ENCODE measurements at regions not wholly inside any gene's neighbourhood (a gene's known extent, or its start where the extent isn't known, plus 50 kb on each side); places are given as distances from the start of the nearest gene placed in this dataset.

DNA sequence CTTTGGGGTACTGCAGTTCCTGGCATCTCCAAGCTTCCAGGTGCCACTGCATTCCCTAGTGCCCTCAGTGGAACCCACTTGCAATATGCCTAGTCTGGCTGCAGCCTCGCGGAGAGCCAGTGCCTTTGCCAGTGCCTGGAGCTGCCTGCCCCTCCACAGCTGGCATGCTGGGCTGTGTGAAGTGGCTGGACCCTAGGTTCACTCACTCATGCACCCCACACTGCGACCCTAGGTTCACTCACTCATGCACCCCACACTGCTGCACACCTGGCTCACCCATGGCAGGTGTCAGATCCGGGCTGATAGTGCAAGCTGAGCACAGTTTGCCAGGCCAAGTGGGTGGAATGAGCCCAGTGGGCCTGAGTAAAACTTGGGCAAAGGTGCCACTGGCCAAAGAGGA, 253.0 kb upstream of the NDST4 start:
- no peak overlapping the region for H3K27ac ChIP-seq (ENCODE audit: low read length)
- H3K4me1 ChIP-seq (ENCODE audit: control insufficient read depth in 1 of 2, insufficient read depth in 2 of 2, low read length in 2 of 2), result no peaks in the 10 kb centered on the region
- H3K9me3 ChIP-seq (ENCODE audit: control insufficient read depth in 1 of 2, low read length in 2 of 2), result no peaks in the 10 kb centered on the region
- H3K36me3 ChIP-seq (ENCODE audit: control insufficient read depth in 1 of 2, insufficient read depth in 2 of 2, low read length in 2 of 2), result no peaks in the 10 kb centered on the region
- no peak overlapping the region for H3K4me3 ChIP-seq (ENCODE audit: low read depth in 1 of 2, low read length in 2 of 2)
- no peaks in the 10 kb centered on the region for H3K27me3 ChIP-seq (ENCODE audit: low read depth, low read length)

DNA sequence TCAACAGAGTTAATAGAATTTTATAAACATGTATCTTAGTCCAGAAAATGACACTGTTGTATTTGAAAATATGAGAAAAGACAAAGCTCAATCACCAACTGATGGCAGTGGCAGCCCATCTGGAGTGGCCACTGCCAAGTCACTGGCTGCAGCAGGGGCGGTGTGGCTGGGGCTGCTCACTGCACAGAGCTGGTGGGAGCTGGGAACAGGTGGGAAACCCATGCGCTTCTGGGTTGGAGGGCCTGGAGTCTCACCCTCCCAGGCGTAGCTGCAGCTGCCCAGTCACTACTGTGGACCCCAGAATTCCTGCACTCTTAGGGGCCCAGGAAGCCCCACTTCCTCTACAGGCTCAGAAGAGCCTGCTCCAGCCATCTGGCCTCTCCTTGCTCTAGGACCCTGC, 251.8 kb upstream of the NDST4 start:
- Histone ChIP-seq H3K27ac (ENCODE audit: low read length) (no peak overlapping the region), H3K27me3 (ENCODE audit: low read depth, low read length) (no peaks in the 10 kb centered on the region), H3K9me3 (ENCODE audit: control insufficient read depth in 1 of 2, low read length in 2 of 2) (no peaks in the 10 kb centered on the region), H3K4me1 (ENCODE audit: control insufficient read depth in 1 of 2, insufficient read depth in 2 of 2, low read length in 2 of 2) (no peaks in the 10 kb centered on the region), H3K36me3 (ENCODE audit: control insufficient read depth in 1 of 2, insufficient read depth in 2 of 2, low read length in 2 of 2) (no peaks in the 10 kb centered on the region), H3K4me3 (ENCODE audit: low read depth in 1 of 2, low read length in 2 of 2) (no peak overlapping the region)

- Histone ChIP-seq H3K9me3 (ENCODE audit: control insufficient read depth in 1 of 2, low read length in 2 of 2) (no peaks in the 10 kb centered on the region), H3K4me3 (ENCODE audit: low read depth in 1 of 2, low read length in 2 of 2) (no peak overlapping the region), H3K27ac (ENCODE audit: low read length) (no peak overlapping the region), H3K27me3 (ENCODE audit: low read depth, low read length) (no peaks in the 10 kb centered on the region), H3K36me3 (ENCODE audit: control insufficient read depth in 1 of 2, insufficient read depth in 2 of 2, low read length in 2 of 2) (no peaks in the 10 kb centered on the region), H3K4me1 (ENCODE audit: control insufficient read depth in 1 of 2, insufficient read depth in 2 of 2, low read length in 2 of 2) (no peaks in the 10 kb centered on the region)
These were observed 248.4 kb upstream of the NDST4 start for GRCh38 chr4:115361781-115362180.

- Histone ChIP-seq H3K36me3 (ENCODE audit: control insufficient read depth in 1 of 2, insufficient read depth in 2 of 2, low read length in 2 of 2) (no peaks in the 10 kb centered on the region), H3K9me3 (ENCODE audit: control insufficient read depth in 1 of 2, low read length in 2 of 2) (no peaks in the 10 kb centered on the region), H3K4me1 (ENCODE audit: control insufficient read depth in 1 of 2, insufficient read depth in 2 of 2, low read length in 2 of 2) (no peaks in the 10 kb centered on the region), H3K4me3 (ENCODE audit: low read depth in 1 of 2, low read length in 2 of 2) (no peak overlapping the region), H3K27ac (ENCODE audit: low read length) (no peak overlapping the region), H3K27me3 (ENCODE audit: low read depth, low read length) (no peaks in the 10 kb centered on the region)
These were observed 247.0 kb upstream of the NDST4 start for GRCh38 chr4:115360431-115360830.

GRCh38 chr4:115357776-115358175, 244.4 kb upstream of the NDST4 start:
- H3K36me3 ChIP-seq (ENCODE audit: control insufficient read depth in 1 of 2, insufficient read depth in 2 of 2, low read length in 2 of 2), result no peaks in the 10 kb centered on the region
- H3K27me3 ChIP-seq (ENCODE audit: low read depth, low read length), result no peaks in the 10 kb centered on the region
- H3K27ac ChIP-seq (ENCODE audit: low read length), result no peak overlapping the region
- H3K4me3 ChIP-seq (ENCODE audit: low read depth in 1 of 2, low read length in 2 of 2), result no peak overlapping the region
- H3K9me3 ChIP-seq (ENCODE audit: control insufficient read depth in 1 of 2, low read length in 2 of 2), result peaks cover 0 to 15% of the 10 kb centered on the region in 2 donors
- H3K4me1 ChIP-seq (ENCODE audit: control insufficient read depth in 1 of 2, insufficient read depth in 2 of 2, low read length in 2 of 2), result no peaks in the 10 kb centered on the region

GRCh38 chr4:115356176-115356575, 242.8 kb upstream of the NDST4 start:
- Histone ChIP-seq H3K27ac (ENCODE audit: low read length) (no peak overlapping the region), H3K4me1 (ENCODE audit: control insufficient read depth in 1 of 2, insufficient read depth in 2 of 2, low read length in 2 of 2) (no peaks in the 10 kb centered on the region), H3K36me3 (ENCODE audit: control insufficient read depth in 1 of 2, insufficient read depth in 2 of 2, low read length in 2 of 2) (no peaks in the 10 kb centered on the region), H3K4me3 (ENCODE audit: low read depth in 1 of 2, low read length in 2 of 2) (no peak overlapping the region), H3K9me3 (ENCODE audit: control insufficient read depth in 1 of 2, low read length in 2 of 2) (peaks cover 0 to 15% of the 10 kb centered on the region in 2 donors), H3K27me3 (ENCODE audit: low read depth, low read length) (no peaks in the 10 kb centered on the region)

DNA sequence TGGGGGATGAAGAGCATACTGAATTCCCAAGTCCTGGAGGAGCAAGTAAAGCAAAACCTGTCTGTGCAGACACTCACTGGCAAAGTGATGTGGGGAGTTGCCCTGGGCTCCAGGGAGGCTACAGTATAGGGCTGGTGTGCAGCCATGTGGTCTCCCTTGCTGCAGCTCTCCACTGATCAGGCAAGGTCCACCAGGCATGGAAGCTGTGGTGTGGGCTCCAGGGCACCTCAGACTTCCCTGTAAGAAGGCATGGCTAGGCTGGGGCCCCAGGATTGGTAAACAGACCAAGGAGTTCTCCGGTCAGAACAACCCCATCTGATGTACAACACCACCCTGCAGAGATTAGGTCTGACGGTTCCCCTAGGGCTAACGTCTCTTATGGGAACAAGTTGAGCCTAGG, 241.9 kb upstream of the NDST4 start:
- Histone ChIP-seq H3K9me3 (ENCODE audit: control insufficient read depth in 1 of 2, low read length in 2 of 2) (peaks cover 0 to 17% of the 10 kb centered on the region in 2 donors), H3K27me3 (ENCODE audit: low read depth, low read length) (no peaks in the 10 kb centered on the region), H3K36me3 (ENCODE audit: control insufficient read depth in 1 of 2, insufficient read depth in 2 of 2, low read length in 2 of 2) (no peaks in the 10 kb centered on the region), H3K27ac (ENCODE audit: low read length) (no peak overlapping the region), H3K4me1 (ENCODE audit: control insufficient read depth in 1 of 2, insufficient read depth in 2 of 2, low read length in 2 of 2) (no peaks in the 10 kb centered on the region), H3K4me3 (ENCODE audit: low read depth in 1 of 2, low read length in 2 of 2) (no peak overlapping the region)

DNA sequence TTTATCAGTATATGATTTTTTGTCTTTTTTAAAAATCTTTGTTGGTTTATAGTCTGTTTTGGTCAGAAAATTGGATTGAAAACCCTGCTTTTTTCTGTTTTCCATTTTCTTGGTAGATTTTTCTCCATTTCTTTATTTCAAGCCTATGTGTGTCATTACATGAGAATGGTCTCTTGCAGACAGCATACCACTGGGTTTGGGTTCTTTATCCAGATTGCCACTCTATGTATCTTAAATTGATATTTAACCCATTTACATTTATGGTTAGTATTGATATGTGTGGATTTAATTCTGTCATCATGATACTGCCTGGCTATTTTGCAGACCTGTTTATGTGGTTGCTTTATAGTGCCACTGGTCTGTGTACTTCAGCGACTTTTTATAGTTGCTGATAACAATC, 239.9 kb upstream of the NDST4 start:
- H3K4me3 ChIP-seq (ENCODE audit: low read depth in 1 of 2, low read length in 2 of 2), result no peak overlapping the region
- no peaks in the 10 kb centered on the region for H3K27me3 ChIP-seq (ENCODE audit: low read depth, low read length)
- no peaks in the 10 kb centered on the region for H3K4me1 ChIP-seq (ENCODE audit: control insufficient read depth in 1 of 2, insufficient read depth in 2 of 2, low read length in 2 of 2)
- H3K27ac ChIP-seq (ENCODE audit: low read length), result no peak overlapping the region
- no peaks in the 10 kb centered on the region for H3K36me3 ChIP-seq (ENCODE audit: control insufficient read depth in 1 of 2, insufficient read depth in 2 of 2, low read length in 2 of 2)
- peaks cover 0 to 17% of the 10 kb centered on the region in 2 donors for H3K9me3 ChIP-seq (ENCODE audit: control insufficient read depth in 1 of 2, low read length in 2 of 2)

DNA sequence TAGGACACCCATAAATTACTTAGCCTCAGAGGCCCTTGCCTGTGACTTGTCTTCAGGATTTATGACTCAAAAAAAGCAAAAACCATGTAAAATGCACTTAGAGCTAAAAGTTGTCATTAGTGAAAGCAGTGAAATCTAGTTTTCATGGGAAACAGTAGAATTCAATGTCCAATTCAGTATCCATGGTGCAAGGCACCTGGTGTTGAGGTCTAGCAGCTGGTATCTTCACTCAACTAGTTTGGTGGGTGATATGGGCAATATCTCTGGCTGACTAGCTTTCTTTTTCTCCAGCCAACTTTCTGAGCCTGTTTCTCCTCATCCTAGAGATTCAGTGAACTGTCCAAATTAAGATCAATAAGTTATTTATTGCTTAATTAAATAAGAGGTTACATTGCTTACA, 229.8 kb upstream of the NDST4 start:
- Histone ChIP-seq H3K4me3 (ENCODE audit: low read depth in 1 of 2, low read length in 2 of 2) (no peak overlapping the region), H3K4me1 (ENCODE audit: control insufficient read depth in 1 of 2, insufficient read depth in 2 of 2, low read length in 2 of 2) (no peaks in the 10 kb centered on the region), H3K27me3 (ENCODE audit: low read depth, low read length) (no peaks in the 10 kb centered on the region), H3K9me3 (ENCODE audit: control insufficient read depth in 1 of 2, low read length in 2 of 2) (no peaks in the 10 kb centered on the region), H3K36me3 (ENCODE audit: control insufficient read depth in 1 of 2, insufficient read depth in 2 of 2, low read length in 2 of 2) (no peaks in the 10 kb centered on the region), H3K27ac (ENCODE audit: low read length) (no peak overlapping the region)

GRCh38 chr4:115334736-115335411, 221.5 kb upstream of the NDST4 start:
- H3K4me1 ChIP-seq (ENCODE audit: control insufficient read depth in 1 of 2, insufficient read depth in 2 of 2, low read length in 2 of 2), result no peaks in the 10 kb centered on the region
- no peak overlapping the region for H3K27ac ChIP-seq (ENCODE audit: low read length)
- H3K36me3 ChIP-seq (ENCODE audit: control insufficient read depth in 1 of 2, insufficient read depth in 2 of 2, low read length in 2 of 2), result no peaks in the 10 kb centered on the region
- no peaks in the 10 kb centered on the region for H3K9me3 ChIP-seq (ENCODE audit: control insufficient read depth in 1 of 2, low read length in 2 of 2)
- H3K4me3 ChIP-seq (ENCODE audit: low read depth in 1 of 2, low read length in 2 of 2), result no peak overlapping the region
- H3K27me3 ChIP-seq (ENCODE audit: low read depth, low read length), result no peaks in the 10 kb centered on the region

GRCh38 chr4:115332078-115332477, 218.7 kb upstream of the NDST4 start:
- Histone ChIP-seq H3K27me3 (ENCODE audit: low read depth, low read length) (no peaks in the 10 kb centered on the region), H3K36me3 (ENCODE audit: control insufficient read depth in 1 of 2, insufficient read depth in 2 of 2, low read length in 2 of 2) (no peaks in the 10 kb centered on the region), H3K9me3 (ENCODE audit: control insufficient read depth in 1 of 2, low read length in 2 of 2) (no peaks in the 10 kb centered on the region), H3K4me1 (ENCODE audit: control insufficient read depth in 1 of 2, insufficient read depth in 2 of 2, low read length in 2 of 2) (no peaks in the 10 kb centered on the region), H3K4me3 (ENCODE audit: low read depth in 1 of 2, low read length in 2 of 2) (no peak overlapping the region), H3K27ac (ENCODE audit: low read length) (no peak overlapping the region)

DNA sequence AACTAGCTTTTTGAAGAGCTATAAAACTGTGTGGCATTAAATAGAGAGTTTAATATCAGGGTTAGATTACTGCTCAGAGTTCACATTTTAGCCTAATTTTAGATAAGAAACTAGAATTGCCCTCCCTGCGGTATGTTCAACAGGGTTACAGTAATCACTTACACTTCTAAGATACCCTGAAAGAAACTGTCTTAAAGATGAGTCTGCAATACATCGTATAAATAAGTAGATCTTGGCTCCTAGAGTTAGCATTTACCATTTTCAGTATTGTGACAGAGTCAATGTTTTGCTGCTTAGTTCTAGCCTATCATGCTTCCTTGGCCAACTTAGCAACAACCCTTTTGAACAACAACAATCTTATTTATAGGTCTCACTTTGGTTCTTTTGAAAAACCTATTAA, 217.8 kb upstream of the NDST4 start:
- Histone ChIP-seq H3K9me3 (ENCODE audit: control insufficient read depth in 1 of 2, low read length in 2 of 2) (no peaks in the 10 kb centered on the region), H3K27ac (ENCODE audit: low read length) (no peak overlapping the region), H3K36me3 (ENCODE audit: control insufficient read depth in 1 of 2, insufficient read depth in 2 of 2, low read length in 2 of 2) (no peaks in the 10 kb centered on the region), H3K4me1 (ENCODE audit: control insufficient read depth in 1 of 2, insufficient read depth in 2 of 2, low read length in 2 of 2) (no peaks in the 10 kb centered on the region), H3K27me3 (ENCODE audit: low read depth, low read length) (no peaks in the 10 kb centered on the region), H3K4me3 (ENCODE audit: low read depth in 1 of 2, low read length in 2 of 2) (no peak overlapping the region)
